GOT3 (cell line): ENCODE measurements at regions not wholly inside any gene's neighbourhood (a gene's known extent, or its start where the extent isn't known, plus 50 kb on each side); places are given as distances from the start of the nearest gene placed in this dataset.
"Not testable (repeated sequence)": the region's sequence is repeated elsewhere in the genome, so short reads cannot be mapped to it uniquely, and the experiment has no call there.

Experiments used
- DNase-seq: peaks from one replicate; lab custom pipeline; 2025; ENCODE audit warnings: mixed read lengths; lab: John Stamatoyannopoulos, UW

GRCh38 chr6:97456070-97456469, 173.1 kb upstream of the MMS22L start:
- DNase-seq = no peak

GRCh38 chr6:97459535-97459934, 176.5 kb upstream of the MMS22L start:
- no peak for DNase-seq

- DNase-seq = no peak
Observed at GRCh38 chr6:97459986-97460385, 177.0 kb upstream of the MMS22L start.

GRCh38 chr6:97460394-97461080, 177.5 kb upstream of the MMS22L start:
- no peak for DNase-seq

- no peak for DNase-seq
Observed at GRCh38 chr6:97461218-97461617, 178.2 kb upstream of the MMS22L start.

GRCh38 chr6:97462031-97462430, 179.0 kb upstream of the MMS22L start:
- no peak for DNase-seq

- DNase-seq = no peak
Observed at GRCh38 chr6:97462938-97463598, 180.1 kb upstream of the MMS22L start.

GRCh38 chr6:97465877-97466561, 183.0 kb upstream of the MMS22L start:
- no peak for DNase-seq

GRCh38 chr6:97468981-97469380, 186.0 kb upstream of the MMS22L start:
- DNase-seq = no peak

GRCh38 chr6:97469451-97469850, 186.4 kb upstream of the MMS22L start:
- DNase-seq = no peak

GRCh38 chr6:97470322-97470721, 187.3 kb upstream of the MMS22L start:
- DNase-seq = no peak

GRCh38 chr6:97473979-97474378, 191.0 kb upstream of the MMS22L start:
- DNase-seq = no peak

- no peak for DNase-seq
Observed at GRCh38 chr6:97497713-97498331, 214.8 kb upstream of the MMS22L start.

- DNase-seq = no peak
Observed at GRCh38 chr6:97501853-97502252, 218.8 kb upstream of the MMS22L start.

GRCh38 chr6:97508646-97509045, 225.6 kb upstream of the MMS22L start:
- DNase-seq = no peak

GRCh38 chr6:97513260-97513659, 230.2 kb upstream of the MMS22L start:
- not testable (repeated sequence) for DNase-seq

GRCh38 chr6:97524811-97525210, 241.8 kb upstream of the MMS22L start:
- DNase-seq = no peak

- no peak for DNase-seq
Observed at GRCh38 chr6:97535800-97536199, 252.8 kb upstream of the MMS22L start.

- DNase-seq = no peak
Observed at GRCh38 chr6:97548354-97548753, 265.3 kb upstream of the MMS22L start.

GRCh38 chr6:97557355-97557754, 274.3 kb upstream of the MMS22L start:
- no peak for DNase-seq

- DNase-seq = no peak
Observed at GRCh38 chr6:97563529-97563928, 280.5 kb upstream of the MMS22L start.

GRCh38 chr6:97572943-97573342, 289.9 kb upstream of the MMS22L start:
- DNase-seq = no peak

- no peak for DNase-seq
Observed at GRCh38 chr6:97586344-97586743, 303.3 kb upstream of the MMS22L start.
